M059J (cell line): ENCODE measurements at regions not wholly inside any gene's neighbourhood (a gene's known extent, or its start where the extent isn't known, plus 50 kb on each side); places are given as distances from the start of the nearest gene placed in this dataset.
A peak's percentile ranks its signal among the peaks of the same experiment; 100 is the strongest.
"Not testable (repeated sequence)": the region's sequence is repeated elsewhere in the genome, so short reads cannot be mapped to it uniquely, and the experiment has no call there.

ENCODE experiments used
- DNase-seq: peaks from one replicate; pipeline ENCODE4 v3.0.0-alpha.2; 2012; ENCODE audit warnings: low read depth

GRCh38 chr2:109719871-109720270 is 74.2 kb upstream of the RGPD5 start:
- DNase-seq, result no peak

GRCh38 chr2:109720380-109721106 is 73.6 kb upstream of the RGPD5 start:
- DNase-seq, result no peak

- no peak for DNase-seq
These were observed 73.0 kb upstream of the RGPD5 start for GRCh38 chr2:109721135-109721534.

- no peak for DNase-seq
These were observed 72.5 kb upstream of the RGPD5 start for GRCh38 chr2:109721626-109722025.

GRCh38 chr2:109722026-109722425 is 72.1 kb upstream of the RGPD5 start:
- DNase-seq, result no peak

GRCh38 chr2:109722640-109723039 is 71.5 kb upstream of the RGPD5 start:
- DNase-seq, result not testable (repeated sequence)

- DNase-seq, result not testable (repeated sequence)
These were observed 71.0 kb upstream of the RGPD5 start for GRCh38 chr2:109723153-109723552.

GRCh38 chr2:109724533-109725460 is 69.3 kb upstream of the RGPD5 start:
- no peak for DNase-seq

- no peak for DNase-seq
These were observed 67.5 kb upstream of the RGPD5 start for GRCh38 chr2:109726379-109727270.

- DNase-seq, result no peak
These were observed 66.1 kb upstream of the RGPD5 start for GRCh38 chr2:109727929-109728447.

- not testable (repeated sequence) for DNase-seq
These were observed 60.4 kb upstream of the RGPD5 start for GRCh38 chr2:109733746-109734145.

GRCh38 chr2:109736177-109736827 is 57.8 kb upstream of the RGPD5 start:
- peak; percentile 55 for DNase-seq
